Stimulated activated CD4-positive, alpha-beta T cell treated with anti-CD3 and anti-CD28 coated beads, Interleukin-15, amount 100 ng/mL, for 48 hours (primary cell): ENCODE measurements at regions not wholly inside any gene's neighbourhood (a gene's known extent, or its start where the extent isn't known, plus 50 kb on each side); places are given as distances from the start of the nearest gene placed in this dataset.

Experiments
- DNase-seq, 2 donors: peaks; one replicate each; pipeline ENCODE4 v3.0.0-alpha.2; 2020; ENCODE audit warnings: low read depth in 2 of 2

GRCh38 chr2:23198316-23199114, 186.5 kb upstream of the KLHL29 start:
- DNase-seq: no peak

GRCh38 chr2:23199115-23199918, 185.7 kb upstream of the KLHL29 start:
- DNase-seq: no peak

GRCh38 chr2:23200068-23200786, 184.8 kb upstream of the KLHL29 start:
- DNase-seq: no peak

- DNase-seq: no peak
Measured at GRCh38 chr2:23200787-23201114, 184.2 kb upstream of the KLHL29 start.

DNA sequence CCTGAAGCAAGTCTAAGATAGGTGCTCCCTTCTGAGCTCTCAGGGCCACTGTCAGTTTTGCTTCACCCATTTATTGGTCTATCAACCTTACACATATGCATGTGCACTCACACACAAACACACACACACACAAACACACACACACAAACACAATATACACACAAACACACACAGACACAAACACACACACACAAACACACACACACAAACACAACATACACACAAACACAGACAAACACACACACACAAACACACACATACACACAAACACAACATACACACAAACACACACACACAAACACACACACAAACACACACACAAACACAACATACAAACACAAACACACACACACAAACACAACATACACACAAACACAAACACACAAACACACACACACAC, 181.6 kb upstream of the KLHL29 start:
- no peak for DNase-seq

DNA sequence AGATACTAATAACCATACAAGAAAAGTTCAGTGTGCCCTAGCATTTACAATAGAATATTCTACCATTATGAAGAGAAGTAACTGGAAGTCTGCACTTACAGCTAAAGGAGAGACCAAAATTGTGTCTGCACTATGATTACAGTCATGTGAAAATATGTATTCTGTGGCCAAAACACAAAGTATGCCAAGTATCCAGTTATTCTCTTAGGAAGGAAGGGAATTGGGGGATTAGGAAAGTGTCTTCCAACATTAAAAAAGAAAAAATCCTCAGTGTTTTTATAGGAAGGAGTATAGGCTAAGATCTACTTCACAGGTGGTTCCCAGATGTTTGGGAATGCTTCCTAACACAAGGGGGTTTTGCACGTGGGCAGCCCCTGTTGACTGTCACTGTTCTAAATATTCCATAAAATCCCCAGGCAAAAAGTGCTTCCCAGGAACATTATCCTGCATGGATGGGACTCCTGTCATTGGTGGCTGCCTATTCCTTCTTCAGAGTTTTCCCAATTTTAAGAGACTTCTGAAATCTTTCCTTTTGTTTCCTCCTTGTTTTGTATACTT, 180.2 kb upstream of the KLHL29 start:
- DNase-seq: no peak

GRCh38 chr2:23206650-23207049, 178.3 kb upstream of the KLHL29 start:
- no peak for DNase-seq

GRCh38 chr2:23207871-23208270, 177.1 kb upstream of the KLHL29 start:
- no peak for DNase-seq

DNA sequence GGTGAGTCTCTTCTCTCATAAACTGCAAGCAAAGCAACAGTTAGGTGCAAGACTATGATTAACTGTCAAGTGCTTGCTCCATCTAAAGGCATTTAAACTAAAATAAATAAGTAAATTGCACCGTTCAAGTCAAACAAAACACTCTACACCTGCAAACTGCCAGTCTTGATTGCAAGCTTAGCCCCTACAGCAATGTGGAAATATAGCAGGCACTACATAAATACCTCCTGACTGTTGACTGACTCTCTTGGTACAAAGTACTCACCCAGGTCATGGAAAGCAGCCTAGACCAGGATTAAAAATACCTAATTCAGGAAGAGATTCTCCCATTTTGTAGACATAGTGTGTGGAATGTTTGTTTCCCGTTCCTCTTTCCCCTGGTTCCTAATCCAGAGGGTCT, 176.6 kb upstream of the KLHL29 start:
- no peak for DNase-seq

DNA sequence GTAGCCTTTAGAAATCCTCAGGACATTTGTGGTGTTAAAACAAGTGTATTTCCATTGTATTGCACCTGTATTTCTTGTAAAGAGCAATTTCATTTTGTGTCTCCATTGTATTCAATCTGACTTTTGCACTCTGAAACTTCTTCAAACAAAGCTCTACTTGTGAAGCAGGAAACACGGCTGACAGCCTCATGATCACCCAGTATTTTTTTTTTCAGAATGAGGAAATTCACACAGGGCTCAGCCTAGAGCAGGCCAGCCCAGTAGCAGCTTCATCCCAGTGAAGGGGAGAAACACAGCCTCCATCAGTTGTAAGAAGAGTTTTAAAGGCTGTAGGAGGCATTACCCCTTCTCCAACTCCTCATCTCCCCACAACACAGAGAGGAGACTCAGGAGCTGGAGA, 175.9 kb upstream of the KLHL29 start:
- no peak for DNase-seq

GRCh38 chr2:23211987-23212583, 172.9 kb upstream of the KLHL29 start:
- DNase-seq: no peak

DNA sequence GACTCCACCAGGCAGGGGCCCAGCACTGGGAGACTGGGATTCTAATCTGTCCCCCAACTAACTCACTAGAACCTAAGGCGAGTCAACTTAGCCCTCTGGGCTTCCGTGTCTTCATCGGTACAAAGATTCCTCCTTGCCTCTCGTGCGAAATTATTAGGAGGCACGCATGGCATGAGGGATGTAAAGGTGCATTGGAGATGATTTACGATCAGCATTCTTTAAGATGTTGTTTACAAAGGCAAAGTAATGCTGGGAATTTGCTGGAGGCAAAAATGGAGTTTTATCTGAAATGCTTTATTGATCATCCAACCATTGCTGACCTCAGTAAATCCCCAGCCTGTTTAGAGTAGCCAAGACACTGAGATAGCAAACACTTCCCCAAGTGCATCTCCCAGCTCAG, 171.8 kb upstream of the KLHL29 start:
- no peak for DNase-seq

- DNase-seq: no peak
Measured at GRCh38 chr2:23215016-23215415, 170.0 kb upstream of the KLHL29 start.

DNA sequence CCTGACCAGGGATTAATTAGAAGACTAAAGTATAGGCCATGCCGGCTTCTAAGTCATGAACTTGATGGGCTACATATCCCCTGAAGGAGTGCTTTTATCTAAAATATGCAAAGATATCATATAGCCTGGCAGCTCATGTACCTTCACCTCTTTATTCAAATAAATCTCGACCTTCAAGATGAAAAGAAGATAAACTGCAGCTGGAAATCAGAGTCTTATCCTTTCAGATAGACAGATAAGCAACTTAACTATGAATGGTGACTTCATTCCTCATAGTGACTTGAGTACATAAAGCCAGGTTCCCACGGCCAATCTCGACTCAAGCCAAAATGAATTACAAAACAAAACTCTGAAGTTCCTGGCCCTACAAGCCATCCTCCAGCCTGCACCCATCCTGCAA, 165.3 kb upstream of the KLHL29 start:
- no peak for DNase-seq

GRCh38 chr2:23220513-23221094, 164.4 kb upstream of the KLHL29 start:
- no peak for DNase-seq

GRCh38 chr2:23221236-23221635, 163.7 kb upstream of the KLHL29 start:
- no peak for DNase-seq

GRCh38 chr2:23221901-23222300, 163.1 kb upstream of the KLHL29 start:
- DNase-seq: no peak

GRCh38 chr2:23230885-23231284, 154.1 kb upstream of the KLHL29 start:
- no peak for DNase-seq

DNA sequence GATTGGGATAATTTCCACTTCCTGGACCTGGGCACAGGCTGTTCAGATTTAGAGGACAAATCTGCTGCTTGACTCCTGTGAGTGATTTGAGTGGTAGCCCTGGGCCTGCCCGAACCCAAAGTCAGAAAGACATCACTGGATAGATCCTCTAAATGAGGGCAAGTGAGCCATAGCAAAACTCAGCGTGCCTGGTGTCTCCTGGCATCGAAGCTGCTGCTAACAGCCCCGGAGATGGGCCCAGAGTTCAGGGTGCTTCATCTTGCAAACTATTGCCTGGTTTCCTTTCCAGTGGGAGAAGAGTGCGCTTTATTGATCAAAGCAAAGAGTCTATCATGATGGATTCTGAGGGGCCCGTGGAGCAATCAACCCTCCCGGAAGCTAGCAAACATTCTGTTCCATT, 153.1 kb upstream of the KLHL29 start:
- DNase-seq: no peak

GRCh38 chr2:23235292-23235691, 149.7 kb upstream of the KLHL29 start:
- DNase-seq: no peak

GRCh38 chr2:23235736-23236135, 149.2 kb upstream of the KLHL29 start:
- DNase-seq: no peak

DNA sequence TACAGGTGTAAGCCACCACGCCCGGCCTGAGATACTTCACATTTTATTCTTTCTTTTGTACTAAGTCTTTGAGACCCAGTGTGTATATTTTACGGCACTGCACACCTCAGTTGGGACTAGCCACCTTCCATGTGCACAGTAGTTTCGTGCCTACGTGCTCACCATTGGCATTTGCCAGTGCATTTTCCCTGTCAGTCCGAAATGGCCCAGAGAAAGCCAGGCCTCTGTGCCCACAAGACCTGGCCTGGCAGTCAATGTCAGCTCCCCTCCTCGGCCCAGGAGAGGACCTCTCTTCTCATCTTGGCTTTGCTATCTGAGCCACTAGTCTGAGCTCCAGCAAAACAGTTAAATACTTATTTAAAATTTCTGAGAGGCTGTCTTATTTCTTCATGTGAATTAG, 147.8 kb upstream of the KLHL29 start:
- DNase-seq: no peak
